Tibial nerve (tissue), 3 donors: ENCODE measurements at regions not wholly inside any gene's neighbourhood (a gene's known extent, or its start where the extent isn't known, plus 50 kb on each side); places are given as distances from the start of the nearest gene placed in this dataset.

ENCODE experiments used
- POLR2A ChIP-seq, 2 donors: fragments of 450-650 bp; IDR thresholded peaks; one replicate each; pipeline ENCODE4 v1.6.1; 2017; ENCODE audit warnings: antibody characterized with exemption in 2 of 2, mild to moderate bottlenecking in 2 of 2, moderate library complexity in 2 of 2
- TF ChIP-seq, protein P1 (sequence below), 5 experiments: fragments of 200-600 bp in 3 of 5; fragments of 450-650 bp in 2 of 5; sonication (generic) in 3 of 5; IDR thresholded peaks; one replicate each; pipeline ENCODE4 v1.5.1; 2016 to 2019; ENCODE audit warnings: antibody characterized with exemption in 5 of 5, mild to moderate bottlenecking in 3 of 5, moderate library complexity in 2 of 5

- TF ChIP-seq, protein P1, sequence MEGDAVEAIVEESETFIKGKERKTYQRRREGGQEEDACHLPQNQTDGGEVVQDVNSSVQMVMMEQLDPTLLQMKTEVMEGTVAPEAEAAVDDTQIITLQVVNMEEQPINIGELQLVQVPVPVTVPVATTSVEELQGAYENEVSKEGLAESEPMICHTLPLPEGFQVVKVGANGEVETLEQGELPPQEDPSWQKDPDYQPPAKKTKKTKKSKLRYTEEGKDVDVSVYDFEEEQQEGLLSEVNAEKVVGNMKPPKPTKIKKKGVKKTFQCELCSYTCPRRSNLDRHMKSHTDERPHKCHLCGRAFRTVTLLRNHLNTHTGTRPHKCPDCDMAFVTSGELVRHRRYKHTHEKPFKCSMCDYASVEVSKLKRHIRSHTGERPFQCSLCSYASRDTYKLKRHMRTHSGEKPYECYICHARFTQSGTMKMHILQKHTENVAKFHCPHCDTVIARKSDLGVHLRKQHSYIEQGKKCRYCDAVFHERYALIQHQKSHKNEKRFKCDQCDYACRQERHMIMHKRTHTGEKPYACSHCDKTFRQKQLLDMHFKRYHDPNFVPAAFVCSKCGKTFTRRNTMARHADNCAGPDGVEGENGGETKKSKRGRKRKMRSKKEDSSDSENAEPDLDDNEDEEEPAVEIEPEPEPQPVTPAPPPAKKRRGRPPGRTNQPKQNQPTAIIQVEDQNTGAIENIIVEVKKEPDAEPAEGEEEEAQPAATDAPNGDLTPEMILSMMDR (IDR thresholded peaks at IDR 0.05), result no peak
- TF ChIP-seq POLR2A (IDR thresholded peaks at IDR 0.05), result no peak
These were observed 75.7 kb downstream of the C18orf54 start for GRCh38 chr18:54433368-54433767.
